AG04449 (cell line): ENCODE measurements at regions not wholly inside any gene's neighbourhood (a gene's known extent, or its start where the extent isn't known, plus 50 kb on each side); places are given as distances from the start of the nearest gene placed in this dataset.

Experiments used
- CTCF ChIA-PET: fragments of 350-600 bp; formaldehyde crosslinking; extraction: SDS; loops from one replicate; lab custom pipeline; 2021; ENCODE audit warnings: antibody characterized with exemption; lab: Yijun Ruan, JAX
- POLR2A ChIA-PET: fragments of 400-600, 350-600 bp; formaldehyde crosslinking; extraction: SDS; loops from one replicate; lab custom pipeline; 2020; ENCODE audit warnings: antibody characterized with exemption, inconsistent platforms; lab: Yijun Ruan, JAX
- DNase-seq: peaks from one replicate; pipeline ENCODE4 v3.0.0-alpha.2; 2010; ENCODE audit warnings: low read depth, low spot score
- H3K4me3 ChIP-seq: 2 replicates; pipeline ENCODE4 v1.5.1; 2011; ENCODE audit warnings: low read depth, mild to moderate bottlenecking, control low read depth, low read length
- TF ChIP-seq, protein P1 (sequence below): IDR thresholded peaks from one replicate; pipeline ENCODE4 v1.5.1; 2011; ENCODE audit warnings: mild to moderate bottlenecking, moderate library complexity, low read length, control low read depth, inconsistent platforms; ENCODE audit not compliant: insufficient read depth; ENCODE audit errors: missing control alignments

DNA sequence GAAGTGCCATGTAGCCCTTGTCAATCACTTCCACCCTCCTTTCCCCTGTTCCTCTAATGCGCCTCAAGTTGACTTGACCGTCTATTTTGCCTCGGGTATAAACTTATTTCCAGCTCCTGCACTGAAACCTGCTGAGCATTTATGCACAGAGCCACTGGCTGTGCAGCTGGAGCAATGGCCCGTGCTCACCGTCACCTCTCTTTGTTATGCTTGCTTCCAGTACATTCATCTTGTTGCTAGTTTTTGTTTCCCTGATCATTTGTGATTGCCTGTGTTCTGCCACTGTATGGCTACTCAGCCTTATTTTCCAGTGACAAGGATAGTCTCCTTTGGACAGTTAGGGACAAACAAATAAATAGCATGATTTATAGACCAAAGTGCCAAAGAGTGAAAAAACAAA lies 183.1 kb upstream of the C9orf72 start:
- DNase-seq: no peak
- CTCF ChIA-PET: no interaction called here
- no peak overlapping the region for H3K4me3 ChIP-seq
- TF ChIP-seq, protein P1, sequence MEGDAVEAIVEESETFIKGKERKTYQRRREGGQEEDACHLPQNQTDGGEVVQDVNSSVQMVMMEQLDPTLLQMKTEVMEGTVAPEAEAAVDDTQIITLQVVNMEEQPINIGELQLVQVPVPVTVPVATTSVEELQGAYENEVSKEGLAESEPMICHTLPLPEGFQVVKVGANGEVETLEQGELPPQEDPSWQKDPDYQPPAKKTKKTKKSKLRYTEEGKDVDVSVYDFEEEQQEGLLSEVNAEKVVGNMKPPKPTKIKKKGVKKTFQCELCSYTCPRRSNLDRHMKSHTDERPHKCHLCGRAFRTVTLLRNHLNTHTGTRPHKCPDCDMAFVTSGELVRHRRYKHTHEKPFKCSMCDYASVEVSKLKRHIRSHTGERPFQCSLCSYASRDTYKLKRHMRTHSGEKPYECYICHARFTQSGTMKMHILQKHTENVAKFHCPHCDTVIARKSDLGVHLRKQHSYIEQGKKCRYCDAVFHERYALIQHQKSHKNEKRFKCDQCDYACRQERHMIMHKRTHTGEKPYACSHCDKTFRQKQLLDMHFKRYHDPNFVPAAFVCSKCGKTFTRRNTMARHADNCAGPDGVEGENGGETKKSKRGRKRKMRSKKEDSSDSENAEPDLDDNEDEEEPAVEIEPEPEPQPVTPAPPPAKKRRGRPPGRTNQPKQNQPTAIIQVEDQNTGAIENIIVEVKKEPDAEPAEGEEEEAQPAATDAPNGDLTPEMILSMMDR: no peak
- POLR2A ChIA-PET: no interaction called here

DNA sequence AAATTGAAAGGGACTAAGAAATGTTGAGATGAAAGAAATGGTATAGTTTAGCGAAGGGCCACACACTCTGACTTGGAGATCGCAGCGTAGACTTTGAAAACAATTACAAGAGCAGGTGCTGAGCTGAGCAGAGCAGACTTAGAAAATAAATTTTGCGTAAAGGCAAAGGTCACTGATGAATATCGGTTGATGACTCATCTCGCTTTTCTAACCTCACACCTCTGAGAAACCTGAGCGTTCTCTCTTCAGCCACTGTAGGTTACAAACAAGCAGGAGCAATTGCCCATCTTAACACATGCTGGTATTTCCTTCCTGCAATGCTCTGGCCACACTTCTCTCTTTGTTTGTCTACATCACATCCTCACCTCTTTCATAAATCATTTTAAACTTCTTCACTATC lies 190.6 kb upstream of the C9orf72 start:
- CTCF ChIA-PET: no interaction called here
- TF ChIP-seq, protein P1: no peak
- DNase-seq: no peak
- POLR2A ChIA-PET: no interaction called here
- no peak overlapping the region for H3K4me3 ChIP-seq

DNA sequence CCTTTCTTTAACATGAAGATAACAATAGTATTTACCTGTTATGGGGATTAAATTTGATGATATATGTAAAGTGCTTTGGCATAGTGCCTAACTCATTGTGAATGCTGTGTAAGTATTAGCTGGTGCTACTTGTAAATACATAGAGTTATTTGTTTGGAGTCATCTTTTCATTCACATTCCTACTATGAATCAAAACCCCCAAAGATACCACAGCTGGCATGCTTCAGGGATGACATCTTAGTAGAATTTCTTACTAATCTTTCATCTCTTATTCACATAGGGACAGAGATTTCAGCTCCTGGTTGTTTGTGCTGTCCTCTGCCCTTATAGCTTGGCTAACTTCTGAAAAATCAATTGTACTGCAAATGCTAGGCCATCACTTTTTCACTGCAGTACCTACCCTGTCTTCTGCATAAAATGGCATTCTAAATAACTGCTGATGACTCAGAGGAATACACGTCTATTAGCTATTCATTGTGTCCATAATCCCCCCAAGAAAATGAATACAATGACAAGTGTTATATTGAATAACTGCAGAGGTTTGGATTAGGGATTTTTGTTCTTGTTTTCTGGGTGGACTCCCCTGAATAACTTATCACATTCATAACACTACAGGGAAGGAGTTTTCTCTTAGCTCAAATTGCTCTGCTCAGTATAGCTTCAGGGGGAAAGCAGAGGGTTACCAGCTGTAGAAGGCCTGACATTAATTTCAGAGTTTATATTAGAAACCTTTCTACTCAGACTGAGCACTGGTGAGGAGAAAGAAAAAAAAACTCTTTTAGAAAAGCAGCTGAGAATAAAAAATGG lies 192.2 kb upstream of the C9orf72 start:
- ChIA-PET POLR2A (no interaction called here), CTCF (no interaction called here)
- TF ChIP-seq, protein P1: no peak
- no peak overlapping the region for H3K4me3 ChIP-seq
- no peak for DNase-seq

DNA sequence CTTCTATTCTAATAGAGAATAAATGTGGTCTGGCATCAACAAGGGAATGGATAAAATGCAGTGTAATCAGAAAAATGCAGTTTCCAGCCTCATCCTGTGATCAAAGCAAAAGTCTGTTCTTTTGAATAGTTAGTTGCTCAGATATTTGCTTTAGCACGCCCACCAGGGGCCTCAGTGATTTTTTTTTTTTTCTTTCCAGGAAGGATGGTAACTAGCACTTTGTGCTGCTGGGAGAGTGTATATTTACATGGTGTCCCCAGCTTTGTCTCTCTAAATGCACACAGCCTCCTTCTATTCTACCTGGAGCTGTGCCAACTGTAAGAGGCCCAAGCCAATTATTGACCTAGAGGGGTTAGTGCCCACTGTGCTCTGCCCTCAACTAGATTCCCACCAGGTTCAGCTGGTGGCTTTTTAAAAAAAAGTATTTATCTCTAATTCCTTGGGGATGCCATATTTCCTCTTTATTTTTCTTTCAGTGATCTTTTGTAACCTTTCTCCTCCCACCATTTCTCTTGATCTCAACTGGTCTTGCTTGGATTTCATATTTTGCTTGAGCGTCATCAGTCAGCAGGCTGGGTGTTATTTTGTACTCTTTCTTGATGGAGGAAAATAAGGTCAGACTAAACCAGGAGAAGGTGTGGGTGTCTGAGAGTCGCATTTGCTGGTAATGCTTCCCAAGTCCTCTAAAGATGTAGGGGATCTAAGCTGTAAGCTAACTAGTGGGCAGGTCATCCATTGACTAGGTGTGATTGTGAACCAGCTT lies 193.0 kb upstream of the C9orf72 start:
- ChIA-PET CTCF (no interaction called here), POLR2A (no interaction called here)
- no peak overlapping the region for H3K4me3 ChIP-seq
- TF ChIP-seq, protein P1: no peak
- no peak for DNase-seq

DNA sequence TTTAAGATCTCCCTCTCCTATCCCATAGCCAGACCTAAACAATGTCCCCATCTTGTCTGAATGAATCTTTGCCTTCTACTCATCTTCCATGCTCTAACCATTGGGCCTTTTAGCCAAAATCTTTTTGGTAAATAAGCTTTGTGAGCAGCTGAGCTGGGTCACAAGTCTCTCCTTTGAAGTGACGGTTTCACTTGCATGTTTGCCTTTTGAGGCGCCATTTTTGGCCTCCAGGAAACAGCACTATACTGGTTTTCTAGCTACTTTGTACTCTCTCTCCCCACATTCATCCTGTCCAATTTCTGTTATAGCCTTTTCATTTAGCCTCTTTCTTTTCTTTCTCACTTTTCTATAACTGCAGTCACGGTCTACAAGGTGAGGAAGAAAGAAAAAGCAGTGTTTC lies 195.5 kb upstream of the C9orf72 start:
- TF ChIP-seq, protein P1: no peak
- H3K4me3 ChIP-seq: no peak overlapping the region
- DNase-seq: no peak
- ChIA-PET CTCF (no interaction called here), POLR2A (no interaction called here)

DNA sequence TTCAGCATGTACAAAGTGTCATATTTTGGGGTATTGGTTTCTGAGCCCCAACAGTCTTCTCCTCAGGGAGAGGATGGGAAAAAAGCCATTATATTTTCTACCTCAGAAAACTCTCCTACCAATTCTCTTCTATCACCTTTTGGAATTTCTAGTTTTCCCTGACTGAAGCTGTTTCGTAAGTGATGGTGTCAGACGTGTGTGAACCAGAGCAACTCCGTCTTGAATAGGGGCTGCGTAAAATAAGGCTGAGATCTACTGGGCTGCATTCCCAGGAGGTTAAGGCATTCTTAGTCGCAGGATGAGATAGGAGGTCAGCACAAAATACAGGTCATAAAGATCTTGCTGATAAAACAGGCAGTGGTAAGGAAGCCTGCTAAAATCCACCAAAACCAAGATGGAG lies 197.3 kb upstream of the C9orf72 start:
- no peak overlapping the region for H3K4me3 ChIP-seq
- CTCF ChIA-PET: no interaction called here
- TF ChIP-seq, protein P1: no peak
- POLR2A ChIA-PET: no interaction called here
- no peak for DNase-seq
